Breast epithelium (tissue), 3 donors: ENCODE measurements at regions not wholly inside any gene's neighbourhood (a gene's known extent, or its start where the extent isn't known, plus 50 kb on each side); places are given as distances from the start of the nearest gene placed in this dataset.

ENCODE experiments used
- CTCF ChIP-seq, 3 donors: fragments of 450-650 bp; IDR thresholded peaks; one replicate each; pipeline ENCODE4 v1.5.1; 2016 to 2017; ENCODE audit warnings: antibody characterized with exemption in 3 of 3, mild to moderate bottlenecking in 3 of 3, moderate library complexity in 3 of 3
- POLR2AphosphoS5 ChIP-seq, 3 donors: sonication (generic); formaldehyde crosslinking; IDR thresholded peaks; one replicate each; pipeline ENCODE4 v1.6.1; 2017; ENCODE audit warnings: antibody characterized with exemption in 3 of 3

- TF ChIP-seq CTCF (IDR thresholded peaks at IDR 0.05) (no peak), POLR2AphosphoS5 (IDR thresholded peaks at IDR 0.05) (no peak)
Measured at GRCh38 chr20:60966766-60967165, 285.3 kb upstream of the CDH4 start.
